ENCODE measurements at regions not wholly inside any gene's neighbourhood (a gene's known extent, or its start where the extent isn't known, plus 50 kb on each side); places are given as distances from the start of the nearest gene placed in this dataset.

DNA sequence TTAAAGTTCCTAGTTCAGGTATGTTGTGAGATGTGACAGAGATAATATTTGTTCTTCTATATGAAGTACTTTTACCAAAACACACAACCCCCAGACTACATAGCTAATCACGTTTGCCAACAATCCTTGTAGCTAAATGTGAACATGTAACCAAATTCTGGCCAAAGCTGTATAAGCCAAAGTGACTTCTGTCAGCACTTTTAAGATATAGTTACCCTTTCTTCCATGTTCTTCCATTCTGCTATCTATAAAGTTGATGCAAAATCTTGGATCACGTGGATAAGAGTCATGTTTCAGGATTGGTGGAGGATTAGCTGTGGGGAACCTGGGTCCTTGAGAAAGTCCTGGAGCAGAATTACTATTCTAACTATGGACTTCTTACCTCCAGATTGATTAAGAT lies 1366.6 kb downstream of the FSCB start:
- TF ChIP-seq RAD21 (IDR thresholded peaks at IDR 0.05; ENCODE audit: low read length) (no peak), EP300 (IDR thresholded peaks at IDR 0.05; ENCODE audit: borderline replicate concordance in 1 of 2, low read depth in 1 of 2, low read length in 1 of 2) (no peak), GABPA (IDR thresholded peaks at IDR 0.05; ENCODE audit: low read depth) (no peak), MXI1 (IDR thresholded peaks at IDR 0.05; ENCODE audit: low read depth, low read length) (no peak), GATA2 (CRISPR knock-in tag; IDR thresholded peaks at IDR 0.05) (no peak), SMC3 (IDR thresholded peaks at IDR 0.05; ENCODE audit: low read depth, low read length) (no peak)
- TF ChIP-seq, protein P1, sequence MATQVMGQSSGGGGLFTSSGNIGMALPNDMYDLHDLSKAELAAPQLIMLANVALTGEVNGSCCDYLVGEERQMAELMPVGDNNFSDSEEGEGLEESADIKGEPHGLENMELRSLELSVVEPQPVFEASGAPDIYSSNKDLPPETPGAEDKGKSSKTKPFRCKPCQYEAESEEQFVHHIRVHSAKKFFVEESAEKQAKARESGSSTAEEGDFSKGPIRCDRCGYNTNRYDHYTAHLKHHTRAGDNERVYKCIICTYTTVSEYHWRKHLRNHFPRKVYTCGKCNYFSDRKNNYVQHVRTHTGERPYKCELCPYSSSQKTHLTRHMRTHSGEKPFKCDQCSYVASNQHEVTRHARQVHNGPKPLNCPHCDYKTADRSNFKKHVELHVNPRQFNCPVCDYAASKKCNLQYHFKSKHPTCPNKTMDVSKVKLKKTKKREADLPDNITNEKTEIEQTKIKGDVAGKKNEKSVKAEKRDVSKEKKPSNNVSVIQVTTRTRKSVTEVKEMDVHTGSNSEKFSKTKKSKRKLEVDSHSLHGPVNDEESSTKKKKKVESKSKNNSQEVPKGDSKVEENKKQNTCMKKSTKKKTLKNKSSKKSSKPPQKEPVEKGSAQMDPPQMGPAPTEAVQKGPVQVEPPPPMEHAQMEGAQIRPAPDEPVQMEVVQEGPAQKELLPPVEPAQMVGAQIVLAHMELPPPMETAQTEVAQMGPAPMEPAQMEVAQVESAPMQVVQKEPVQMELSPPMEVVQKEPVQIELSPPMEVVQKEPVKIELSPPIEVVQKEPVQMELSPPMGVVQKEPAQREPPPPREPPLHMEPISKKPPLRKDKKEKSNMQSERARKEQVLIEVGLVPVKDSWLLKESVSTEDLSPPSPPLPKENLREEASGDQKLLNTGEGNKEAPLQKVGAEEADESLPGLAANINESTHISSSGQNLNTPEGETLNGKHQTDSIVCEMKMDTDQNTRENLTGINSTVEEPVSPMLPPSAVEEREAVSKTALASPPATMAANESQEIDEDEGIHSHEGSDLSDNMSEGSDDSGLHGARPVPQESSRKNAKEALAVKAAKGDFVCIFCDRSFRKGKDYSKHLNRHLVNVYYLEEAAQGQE (IDR thresholded peaks at IDR 0.05; ENCODE audit: low read depth, low read length) = no peak
- TF ChIP-seq, protein P2, sequence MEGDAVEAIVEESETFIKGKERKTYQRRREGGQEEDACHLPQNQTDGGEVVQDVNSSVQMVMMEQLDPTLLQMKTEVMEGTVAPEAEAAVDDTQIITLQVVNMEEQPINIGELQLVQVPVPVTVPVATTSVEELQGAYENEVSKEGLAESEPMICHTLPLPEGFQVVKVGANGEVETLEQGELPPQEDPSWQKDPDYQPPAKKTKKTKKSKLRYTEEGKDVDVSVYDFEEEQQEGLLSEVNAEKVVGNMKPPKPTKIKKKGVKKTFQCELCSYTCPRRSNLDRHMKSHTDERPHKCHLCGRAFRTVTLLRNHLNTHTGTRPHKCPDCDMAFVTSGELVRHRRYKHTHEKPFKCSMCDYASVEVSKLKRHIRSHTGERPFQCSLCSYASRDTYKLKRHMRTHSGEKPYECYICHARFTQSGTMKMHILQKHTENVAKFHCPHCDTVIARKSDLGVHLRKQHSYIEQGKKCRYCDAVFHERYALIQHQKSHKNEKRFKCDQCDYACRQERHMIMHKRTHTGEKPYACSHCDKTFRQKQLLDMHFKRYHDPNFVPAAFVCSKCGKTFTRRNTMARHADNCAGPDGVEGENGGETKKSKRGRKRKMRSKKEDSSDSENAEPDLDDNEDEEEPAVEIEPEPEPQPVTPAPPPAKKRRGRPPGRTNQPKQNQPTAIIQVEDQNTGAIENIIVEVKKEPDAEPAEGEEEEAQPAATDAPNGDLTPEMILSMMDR (IDR thresholded peaks at IDR 0.05) = no peak
- TF ChIP-seq, protein P3, sequence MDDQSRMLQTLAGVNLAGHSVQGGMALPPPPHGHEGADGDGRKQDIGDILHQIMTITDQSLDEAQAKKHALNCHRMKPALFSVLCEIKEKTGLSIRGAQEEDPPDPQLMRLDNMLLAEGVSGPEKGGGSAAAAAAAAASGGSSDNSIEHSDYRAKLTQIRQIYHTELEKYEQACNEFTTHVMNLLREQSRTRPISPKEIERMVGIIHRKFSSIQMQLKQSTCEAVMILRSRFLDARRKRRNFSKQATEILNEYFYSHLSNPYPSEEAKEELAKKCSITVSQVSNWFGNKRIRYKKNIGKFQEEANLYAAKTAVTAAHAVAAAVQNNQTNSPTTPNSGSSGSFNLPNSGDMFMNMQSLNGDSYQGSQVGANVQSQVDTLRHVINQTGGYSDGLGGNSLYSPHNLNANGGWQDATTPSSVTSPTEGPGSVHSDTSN (IDR thresholded peaks at IDR 0.05) = no peak

Data from SK-N-SH (cell line).